T-helper 1 cell treated with Interleukin-12 subunit alpha and Interleukin-12 subunit beta and Interleukin-4 antibody, amounts not matched to agents 30 ng/mL and 1 ng/mL, for 36 hours (primary cell): ENCODE measurements at regions not wholly inside any gene's neighbourhood (a gene's known extent, or its start where the extent isn't known, plus 50 kb on each side); places are given as distances from the start of the nearest gene placed in this dataset.

Experiments used
- intact Hi-C: fragments of 100-400 bp; cut with micrococcal nuclease; formaldehyde crosslinking; loops from one replicate; pipeline ENCODE4 v1.15.1; 2024

- intact Hi-C loops, result no loop called here
Observed at GRCh38 chr15:87089551-87089950, 1009.9 kb downstream of the AGBL1 start.

GRCh38 chr15:87083201-87083600, 1003.5 kb downstream of the AGBL1 start:
- intact Hi-C loops, result no loop called here

- intact Hi-C loops, result no loop called here
Observed at GRCh38 chr15:87082581-87082980, 1002.9 kb downstream of the AGBL1 start.

GRCh38 chr15:87080547-87080946, 1000.9 kb downstream of the AGBL1 start:
- intact Hi-C loops, result no loop called here
